GM18505 (cell line): ENCODE measurements at regions not wholly inside any gene's neighbourhood (a gene's known extent, or its start where the extent isn't known, plus 50 kb on each side); places are given as distances from the start of the nearest gene placed in this dataset.

Experiments
- ATAC-seq: cut with Tn5 transposase; IDR thresholded peaks from one replicate; pipeline ENCODE4 v1.9.1; 2021; ENCODE audit not compliant: unreplicated experiment
- POLR2A ChIP-seq: IDR thresholded peaks from 4 replicates; pipeline ENCODE4 v1.6.1; 2011; ENCODE audit warnings: borderline replicate concordance; ENCODE audit not compliant: insufficient read depth, insufficient read length; ENCODE audit errors: extremely low read depth

DNA sequence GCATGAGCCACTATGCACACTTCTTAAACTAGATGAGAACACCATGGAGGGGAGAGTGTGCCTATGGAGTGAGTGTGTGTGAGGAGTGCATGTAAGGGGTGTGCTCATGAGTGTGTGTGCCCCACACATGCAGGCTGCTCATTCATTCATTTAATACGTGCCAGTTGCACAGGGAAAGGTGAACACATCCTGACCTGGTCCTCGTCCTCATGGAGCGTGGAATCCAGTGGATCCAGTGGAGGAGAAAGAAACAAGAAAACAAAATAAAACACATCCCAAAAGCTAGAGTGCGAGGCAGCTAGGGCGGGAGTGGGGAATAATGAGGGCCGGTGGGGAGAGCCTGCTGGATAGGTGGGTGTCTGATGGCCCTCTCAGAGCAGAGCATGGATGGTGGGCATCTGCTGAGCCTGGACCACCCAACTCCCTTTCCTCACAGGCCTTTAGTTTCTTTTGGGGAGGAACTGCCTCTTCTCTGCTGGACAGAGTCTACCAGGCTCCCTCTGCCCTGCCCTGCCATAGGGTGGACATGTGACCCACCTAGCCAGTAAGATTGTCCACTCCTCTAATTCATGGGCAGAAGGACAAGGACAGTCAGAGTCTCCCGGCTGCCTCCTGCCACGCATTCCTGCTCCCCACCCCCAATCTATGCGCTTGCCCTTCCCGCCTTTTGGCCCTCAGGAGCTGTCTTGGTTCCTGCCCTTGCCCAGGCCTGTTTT is 204.3 kb downstream of the RAB11FIP4 start:
- ATAC-seq: no peak
- no peak for TF ChIP-seq POLR2A

DNA sequence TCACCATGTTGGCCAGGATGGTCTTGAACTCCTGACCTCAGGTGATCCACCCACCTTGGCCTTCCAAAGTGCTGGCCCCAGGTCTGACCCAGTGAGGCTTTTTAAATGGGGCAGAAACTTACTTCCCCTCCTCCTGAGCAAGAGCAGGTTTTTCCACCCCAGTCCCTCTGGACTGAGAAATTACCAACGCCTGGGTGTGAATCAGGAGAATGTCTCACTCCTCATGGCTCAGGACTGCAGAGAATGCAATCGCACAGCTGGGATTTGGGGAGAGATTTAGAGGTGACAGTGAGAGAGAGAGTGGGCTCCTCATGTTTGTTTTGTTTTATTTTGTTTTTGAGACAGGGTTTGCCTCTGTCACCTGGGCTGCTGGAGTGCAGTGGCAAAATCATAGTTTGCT is 203.6 kb downstream of the RAB11FIP4 start:
- ATAC-seq: no peak
- no peak for TF ChIP-seq POLR2A

GRCh38 chr17:31594416-31594815 is 202.9 kb downstream of the RAB11FIP4 start:
- TF ChIP-seq POLR2A: no peak
- ATAC-seq: no peak

DNA sequence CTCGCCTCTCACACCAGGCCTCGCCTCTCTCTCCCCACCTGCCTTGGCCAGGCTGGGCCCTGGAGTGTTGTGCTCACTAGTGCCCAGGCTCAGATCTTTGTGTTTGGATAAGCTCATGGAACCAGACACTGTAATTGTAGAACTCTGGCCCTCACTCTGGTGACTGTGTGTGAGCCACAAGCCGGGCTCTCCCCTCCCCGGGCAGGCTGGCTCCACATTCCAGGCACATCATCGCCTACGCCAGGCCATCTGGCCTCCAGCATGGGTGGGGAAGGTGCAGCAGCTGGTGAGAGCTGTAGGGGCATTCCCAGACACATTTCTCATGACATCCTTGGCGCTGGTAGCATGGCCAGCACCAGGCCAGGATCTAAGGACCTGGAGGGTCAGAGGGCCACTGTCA is 202.3 kb downstream of the RAB11FIP4 start:
- ATAC-seq: no peak
- TF ChIP-seq POLR2A: no peak

DNA sequence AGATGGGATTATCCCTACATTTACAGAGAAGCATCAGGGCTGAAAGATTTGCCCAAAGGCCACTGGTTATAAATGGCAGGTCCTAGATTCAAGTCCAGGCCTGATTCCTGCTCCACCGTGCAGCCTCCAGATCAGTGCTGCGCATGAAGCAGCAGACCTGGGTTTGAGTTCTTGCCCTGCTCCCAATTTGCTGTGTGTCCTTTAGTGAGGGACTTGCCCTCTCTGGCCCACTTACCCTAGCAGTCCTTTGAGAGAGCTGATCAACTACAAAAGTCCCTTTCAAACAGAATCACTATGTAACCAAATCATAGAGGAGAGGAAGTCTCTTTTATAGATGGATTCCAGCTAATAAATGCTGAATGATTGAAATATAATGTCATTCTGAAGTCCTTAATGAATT is 200.4 kb downstream of the RAB11FIP4 start:
- no peak for ATAC-seq
- TF ChIP-seq POLR2A: no peak

DNA sequence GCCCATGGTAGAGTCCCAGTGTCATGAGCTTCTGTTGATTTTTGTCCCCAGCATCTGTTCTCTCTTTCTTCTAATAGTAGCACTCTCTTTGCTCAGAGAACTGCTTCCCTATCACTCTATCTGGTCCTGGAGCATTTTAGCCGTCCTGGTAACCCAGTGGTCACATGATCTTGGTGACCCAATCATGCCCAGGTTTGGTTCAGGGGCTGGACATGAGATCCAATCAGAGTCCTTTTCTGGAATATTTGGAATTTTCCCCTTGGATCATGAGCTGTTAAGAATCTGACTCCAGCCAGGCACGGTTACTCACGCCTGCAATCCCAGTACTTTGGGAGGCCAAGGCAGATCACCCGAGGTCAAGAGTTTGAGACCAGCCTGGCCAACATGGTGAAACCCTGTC is 197.0 kb downstream of the RAB11FIP4 start:
- TF ChIP-seq POLR2A: no peak
- ATAC-seq: no peak

DNA sequence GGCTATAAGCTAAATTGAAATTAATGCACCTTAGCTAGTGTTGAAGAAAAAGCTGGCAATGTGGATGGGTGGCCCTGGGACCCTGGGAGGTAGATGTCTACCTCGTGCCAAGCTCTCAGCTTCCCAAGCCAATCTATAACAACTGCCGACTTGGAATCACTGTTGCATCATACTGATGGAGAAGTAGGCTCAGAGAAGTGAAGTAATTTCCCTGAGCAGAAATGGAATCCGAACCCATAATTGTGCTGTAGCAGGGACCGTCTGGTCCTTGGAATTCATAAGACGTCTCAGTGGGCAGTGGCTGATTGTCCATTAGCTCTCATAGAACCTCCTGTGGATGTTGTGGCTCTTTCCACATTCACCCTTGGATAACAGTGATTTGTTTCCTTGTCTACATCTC is 196.6 kb downstream of the RAB11FIP4 start:
- no peak for TF ChIP-seq POLR2A
- no peak for ATAC-seq
